WTC11 (cell line): ENCODE measurements at regions not wholly inside any gene's neighbourhood (a gene's known extent, or its start where the extent isn't known, plus 50 kb on each side); places are given as distances from the start of the nearest gene placed in this dataset.

Experiments used
- ATAC-seq: fragments of 200-7000 bp; cut with Tn5 transposase; 2 replicates; pipeline ENCODE4 v1.10.0; 2021; ENCODE audit warnings: mild to moderate bottlenecking, moderate library complexity
- CTCF ChIA-PET: fragments of 300-600 bp; sonication (Branson Sonifier 250); formaldehyde crosslinking; loops from one replicate; lab custom pipeline; 2021; ENCODE audit warnings: antibody characterized with exemption; lab: Charles Lee
- POLR2A ChIA-PET: fragments of 350-600 bp; sonication (Branson Sonifier 250); formaldehyde crosslinking; loops from one replicate; lab custom pipeline; 2021; ENCODE audit warnings: antibody characterized with exemption; lab: Charles Lee
- DNase-seq: peaks from one replicate; pipeline ENCODE4 v3.0.0; 2021; ENCODE audit warnings: low spot score
- H3K27ac Mint-ChIP-seq: 2 replicates; pipeline ENCODE4 v1.8.0; 2021; ENCODE audit warnings: mixed read lengths
- H3K27me3 Mint-ChIP-seq: 2 replicates; pipeline ENCODE4 v1.8.0; 2021; ENCODE audit warnings: low read depth, mild to moderate bottlenecking, moderate library complexity, mixed read lengths
- H3K36me3 Mint-ChIP-seq: 2 replicates; pipeline ENCODE4 v1.8.0; 2021; ENCODE audit warnings: mixed read lengths
- H3K4me1 Mint-ChIP-seq: 2 replicates; pipeline ENCODE4 v1.8.0; 2022; ENCODE audit warnings: mixed read lengths
- H3K4me3 Mint-ChIP-seq: 2 replicates; pipeline ENCODE4 v1.8.0; 2021; ENCODE audit warnings: mild to moderate bottlenecking, moderate library complexity, mixed read lengths
- H3K9me3 Mint-ChIP-seq: 2 replicates; pipeline ENCODE4 v1.8.0; 2021; ENCODE audit warnings: mixed read lengths
- ATF2 ChIP-seq: sonication (generic); formaldehyde crosslinking; IDR thresholded peaks from 2 replicates; pipeline ENCODE4 v1.8.1; 2022; ENCODE audit warnings: low read depth, missing genetic modification reagents, borderline replicate concordance
- ATF6 ChIP-seq: sonication (generic); formaldehyde crosslinking; IDR thresholded peaks from 2 replicates; pipeline ENCODE4 v1.8.1; 2023; ENCODE audit warnings: mild to moderate bottlenecking, missing genetic modification reagents
- E2F1 ChIP-seq: sonication (generic); formaldehyde crosslinking; IDR thresholded peaks from 2 replicates; pipeline ENCODE4 v1.8.0; 2022; ENCODE audit warnings: mild to moderate bottlenecking, missing genetic modification reagents
- EMX1 ChIP-seq: fragments of 250-450 bp; sonication (Bioruptor Pico); IDR thresholded peaks from 2 replicates; pipeline ENCODE4 v1.8.0; 2021; ENCODE audit warnings: mild to moderate bottlenecking
- ESRRA ChIP-seq: sonication (generic); formaldehyde crosslinking; IDR thresholded peaks from 2 replicates; pipeline ENCODE4 v1.8.1; 2022; ENCODE audit warnings: mild to moderate bottlenecking, missing genetic modification reagents, borderline replicate concordance
- ETV6 ChIP-seq: sonication (generic); formaldehyde crosslinking; IDR thresholded peaks from 2 replicates; pipeline ENCODE4 v1.8.1; 2022; ENCODE audit warnings: mild to moderate bottlenecking, missing genetic modification reagents
- JAZF1 ChIP-seq: fragments of 250-450 bp; sonication (Bioruptor Pico); IDR thresholded peaks from 2 replicates; pipeline ENCODE4 v1.9.0; 2021; ENCODE audit warnings: moderate library complexity, mild to moderate bottlenecking, inconsistent platforms
- MXD4 ChIP-seq: fragments of 250-450 bp; sonication (Bioruptor Pico); IDR thresholded peaks from 2 replicates; pipeline ENCODE4 v1.8.0; 2021; ENCODE audit warnings: mild to moderate bottlenecking, moderate library complexity, borderline replicate concordance
- NR2C2 ChIP-seq: sonication (generic); formaldehyde crosslinking; IDR thresholded peaks from 2 replicates; pipeline ENCODE4 v1.8.0; 2022; ENCODE audit warnings: mild to moderate bottlenecking, missing genetic modification reagents
- PRRX2 ChIP-seq: fragments of 250-450 bp; sonication (Bioruptor Pico); IDR thresholded peaks from 2 replicates; pipeline ENCODE4 v1.8.0; 2021; ENCODE audit warnings: mild to moderate bottlenecking
- RORB ChIP-seq: fragments of 250-450 bp; sonication (Bioruptor Pico); IDR thresholded peaks from 2 replicates; pipeline ENCODE4 v1.9.0; 2021; ENCODE audit warnings: mild to moderate bottlenecking
- SOX15 ChIP-seq: fragments of 250-450 bp; sonication (Bioruptor Pico); IDR thresholded peaks from 2 replicates; pipeline ENCODE4 v1.9.0; 2021; ENCODE audit warnings: mild to moderate bottlenecking
- STAT6 ChIP-seq: sonication (generic); formaldehyde crosslinking; conservative IDR thresholded peaks from 2 replicates; pipeline ENCODE4 v1.8.1; 2023; ENCODE audit warnings: mild to moderate bottlenecking, low read depth, missing genetic modification reagents, moderate library complexity
- TEAD4 ChIP-seq: sonication (generic); formaldehyde crosslinking; IDR thresholded peaks from 2 replicates; pipeline ENCODE4 v1.8.0; 2022; ENCODE audit warnings: mild to moderate bottlenecking, missing genetic modification reagents
- USF1 ChIP-seq: sonication (generic); formaldehyde crosslinking; IDR thresholded peaks from 2 replicates; pipeline ENCODE4 v1.8.0; 2022; ENCODE audit warnings: mild to moderate bottlenecking, missing genetic modification reagents
- ZBTB43 ChIP-seq: sonication (generic); formaldehyde crosslinking; IDR thresholded peaks from 2 replicates; pipeline ENCODE4 v1.8.1; 2023; ENCODE audit warnings: mild to moderate bottlenecking, missing genetic modification reagents
- ZNF232 ChIP-seq: sonication (generic); formaldehyde crosslinking; IDR thresholded peaks from 2 replicates; pipeline ENCODE4 v1.8.0; 2022; ENCODE audit warnings: mild to moderate bottlenecking, missing genetic modification reagents
- ZNF317 ChIP-seq: sonication (generic); formaldehyde crosslinking; IDR thresholded peaks from 2 replicates; pipeline ENCODE4 v1.8.1; 2023; ENCODE audit warnings: low read depth, mild to moderate bottlenecking, moderate library complexity, missing genetic modification reagents, borderline replicate concordance
- ZNF532 ChIP-seq: fragments of 250-450 bp; sonication (Bioruptor Pico); IDR thresholded peaks from 2 replicates; pipeline ENCODE4 v1.9.0; 2021; ENCODE audit warnings: mild to moderate bottlenecking, borderline replicate concordance
- ZNF671 ChIP-seq: fragments of 250-450 bp; sonication (Bioruptor Pico); IDR thresholded peaks from 2 replicates; pipeline ENCODE4 v1.8.0; 2021; ENCODE audit warnings: mild to moderate bottlenecking

- no peak for TF ChIP-seq ESRRA (CRISPR knock-in tag)
- TF ChIP-seq ZNF671, result no peak
- TF ChIP-seq E2F1 (CRISPR knock-in tag), result no peak
- TF ChIP-seq ZNF232, result no peak
- no peak for TF ChIP-seq USF1 (CRISPR knock-in tag)
- TF ChIP-seq ATF2, result no peak
- TF ChIP-seq SOX15, result no peak
- TF ChIP-seq STAT6 (CRISPR knock-in tag), result no peak
- TF ChIP-seq TEAD4 (CRISPR knock-in tag), result no peak
- TF ChIP-seq JAZF1 (CRISPR knock-in tag), result no peak
- TF ChIP-seq ATF6 (CRISPR knock-in tag), result no peak
- TF ChIP-seq PRRX2, result no peak
- TF ChIP-seq MXD4 (CRISPR knock-in tag), result no peak
- no peak for TF ChIP-seq EMX1 (CRISPR knock-in tag)
- no peak for TF ChIP-seq ZNF317
- TF ChIP-seq, all 79 proteins: peak for 0
Measured at GRCh38 chr9:108081112-108081511, 591.5 kb upstream of the KLF4 start (continued).

- DNase-seq (no peak), ATAC-seq (no peak)
- Mint-ChIP-seq H3K27me3 (peaks cover 7% of the 10 kb centered on the region), H3K9me3 (peaks cover 12% of the 10 kb centered on the region), H3K4me1 (peaks cover 20% of the 10 kb centered on the region), H3K36me3 (peaks cover 5% of the 10 kb centered on the region), H3K27ac (no peak overlapping the region), H3K4me3 (no peak overlapping the region)
- ChIA-PET CTCF (no interaction called here), POLR2A (no interaction called here)
- TF ChIP-seq ETV6 (CRISPR knock-in tag) (no peak), ZBTB43 (CRISPR knock-in tag) (no peak), ZNF532 (CRISPR knock-in tag) (no peak), RORB (no peak), NR2C2 (CRISPR knock-in tag) (no peak)
Measured at GRCh38 chr9:108080285-108080684, 590.7 kb upstream of the KLF4 start.
